ENCODE measurements at regions not wholly inside any gene's neighbourhood (a gene's known extent, or its start where the extent isn't known, plus 50 kb on each side); places are given as distances from the start of the nearest gene placed in this dataset.

DNA sequence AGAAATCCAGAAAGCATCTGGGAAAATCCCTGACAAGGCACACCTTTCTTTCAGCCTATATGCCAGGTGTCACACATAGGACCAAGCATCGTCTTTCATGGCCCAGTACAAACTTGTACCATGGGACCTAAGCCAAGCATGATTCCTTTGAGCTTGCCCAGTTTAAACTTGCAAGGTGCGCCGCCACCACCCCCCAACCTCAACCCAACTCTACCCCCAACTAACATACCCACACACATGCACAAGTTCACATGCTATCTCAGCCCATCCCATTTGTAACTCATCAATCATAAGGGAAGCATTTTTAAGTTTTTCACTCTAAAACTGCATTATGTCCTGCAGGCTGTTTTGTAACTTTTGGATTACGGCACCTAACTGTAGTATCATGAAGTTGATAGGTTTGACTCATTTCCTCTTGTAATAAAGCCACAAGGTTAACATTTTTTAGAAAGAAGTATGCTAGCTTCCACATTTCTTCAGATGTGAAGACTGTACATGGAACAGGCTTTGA, 145.9 kb upstream of the FST start:
- TF ChIP-seq, protein P1, sequence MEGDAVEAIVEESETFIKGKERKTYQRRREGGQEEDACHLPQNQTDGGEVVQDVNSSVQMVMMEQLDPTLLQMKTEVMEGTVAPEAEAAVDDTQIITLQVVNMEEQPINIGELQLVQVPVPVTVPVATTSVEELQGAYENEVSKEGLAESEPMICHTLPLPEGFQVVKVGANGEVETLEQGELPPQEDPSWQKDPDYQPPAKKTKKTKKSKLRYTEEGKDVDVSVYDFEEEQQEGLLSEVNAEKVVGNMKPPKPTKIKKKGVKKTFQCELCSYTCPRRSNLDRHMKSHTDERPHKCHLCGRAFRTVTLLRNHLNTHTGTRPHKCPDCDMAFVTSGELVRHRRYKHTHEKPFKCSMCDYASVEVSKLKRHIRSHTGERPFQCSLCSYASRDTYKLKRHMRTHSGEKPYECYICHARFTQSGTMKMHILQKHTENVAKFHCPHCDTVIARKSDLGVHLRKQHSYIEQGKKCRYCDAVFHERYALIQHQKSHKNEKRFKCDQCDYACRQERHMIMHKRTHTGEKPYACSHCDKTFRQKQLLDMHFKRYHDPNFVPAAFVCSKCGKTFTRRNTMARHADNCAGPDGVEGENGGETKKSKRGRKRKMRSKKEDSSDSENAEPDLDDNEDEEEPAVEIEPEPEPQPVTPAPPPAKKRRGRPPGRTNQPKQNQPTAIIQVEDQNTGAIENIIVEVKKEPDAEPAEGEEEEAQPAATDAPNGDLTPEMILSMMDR (conservative IDR thresholded peaks at IDR 0.05; ENCODE audit: low read depth, low read length) = no peak
- no peak for TF ChIP-seq EZH2 (IDR thresholded peaks at IDR 0.05; ENCODE audit: borderline replicate concordance, low read depth, low read length, poor library complexity, severe bottlenecking)
